ENCODE measurements at regions not wholly inside any gene's neighbourhood (a gene's known extent, or its start where the extent isn't known, plus 50 kb on each side); places are given as distances from the start of the nearest gene placed in this dataset.
A peak's percentile ranks its signal among the peaks of the same experiment; 100 is the strongest.

GRCh38 chr7:112898432-112899290 lies 108.5 kb upstream of the TMEM168 start (continued):
- no peak for TF ChIP-seq CHD7 (IDR thresholded peaks at IDR 0.05; ENCODE audit: insufficient replicate concordance, low read length)
- no peak for TF ChIP-seq JUN (IDR thresholded peaks at IDR 0.05; ENCODE audit: low read depth, low read length)
- no peak for TF ChIP-seq HDAC2 (IDR thresholded peaks at IDR 0.05; ENCODE audit: borderline replicate concordance in 1 of 2, low read depth in 2 of 2, low read length in 2 of 2)
- 0 out of 2 replicates have a peak, but pooled peaks have one; percentile 49 for TF ChIP-seq TEAD4 (IDR thresholded peaks at IDR 0.05; ENCODE audit: low read depth, low read length)
- peak in 2 of 3 experiments; percentile 80 to 86; a peak in 3 of 4 replicates for TF ChIP-seq CTCF (IDR thresholded peaks at IDR 0.05; ENCODE audit: control extremely low read depth in 1 of 3, insufficient read depth in 1 of 3, low read depth in 1 of 3, low read length in 3 of 3)
- TF ChIP-seq RAD21 (IDR thresholded peaks at IDR 0.05 in 1 of 2, conservative IDR thresholded peaks at IDR 0.05 in 1 of 2; ENCODE audit: low read depth in 2 of 2, low read length in 2 of 2): peak; percentile 94 to 96
